WTC11 (cell line): ENCODE measurements at regions not wholly inside any gene's neighbourhood (a gene's known extent, or its start where the extent isn't known, plus 50 kb on each side); places are given as distances from the start of the nearest gene placed in this dataset.

ENCODE experiments used
- ATAC-seq: fragments of 200-7000 bp; cut with Tn5 transposase; 2 replicates; pipeline ENCODE4 v1.10.0; 2021; ENCODE audit warnings: mild to moderate bottlenecking, moderate library complexity
- CTCF ChIA-PET: fragments of 300-600 bp; sonication (Branson Sonifier 250); formaldehyde crosslinking; loops from one replicate; lab custom pipeline; 2021; ENCODE audit warnings: antibody characterized with exemption; lab: Charles Lee
- POLR2A ChIA-PET: fragments of 350-600 bp; sonication (Branson Sonifier 250); formaldehyde crosslinking; loops from one replicate; lab custom pipeline; 2021; ENCODE audit warnings: antibody characterized with exemption; lab: Charles Lee
- DNase-seq: peaks from one replicate; pipeline ENCODE4 v3.0.0; 2021; ENCODE audit warnings: low spot score
- H3K27ac Mint-ChIP-seq: 2 replicates; pipeline ENCODE4 v1.8.0; 2021; ENCODE audit warnings: mixed read lengths
- H3K27me3 Mint-ChIP-seq: 2 replicates; pipeline ENCODE4 v1.8.0; 2021; ENCODE audit warnings: low read depth, mild to moderate bottlenecking, moderate library complexity, mixed read lengths
- H3K36me3 Mint-ChIP-seq: 2 replicates; pipeline ENCODE4 v1.8.0; 2021; ENCODE audit warnings: mixed read lengths
- H3K4me1 Mint-ChIP-seq: 2 replicates; pipeline ENCODE4 v1.8.0; 2022; ENCODE audit warnings: mixed read lengths
- H3K4me3 Mint-ChIP-seq: 2 replicates; pipeline ENCODE4 v1.8.0; 2021; ENCODE audit warnings: mild to moderate bottlenecking, moderate library complexity, mixed read lengths
- H3K9me3 Mint-ChIP-seq: 2 replicates; pipeline ENCODE4 v1.8.0; 2021; ENCODE audit warnings: mixed read lengths
- CBFB ChIP-seq: sonication (generic); formaldehyde crosslinking; IDR thresholded peaks from 2 replicates; pipeline ENCODE4 v1.8.1; 2022; ENCODE audit warnings: mild to moderate bottlenecking, low read depth, missing genetic modification reagents
- CREB1 ChIP-seq: sonication (generic); formaldehyde crosslinking; IDR thresholded peaks from 2 replicates; pipeline ENCODE4 v1.8.0; 2023; ENCODE audit warnings: mild to moderate bottlenecking, missing genetic modification reagents
- ETV6 ChIP-seq: sonication (generic); formaldehyde crosslinking; IDR thresholded peaks from 2 replicates; pipeline ENCODE4 v1.8.1; 2022; ENCODE audit warnings: mild to moderate bottlenecking, missing genetic modification reagents
- GRHL2 ChIP-seq: fragments of 250-450 bp; sonication (Bioruptor Pico); IDR thresholded peaks from 2 replicates; pipeline ENCODE4 v1.8.0; 2022; ENCODE audit warnings: mild to moderate bottlenecking, moderate library complexity; ENCODE audit not compliant: insufficient replicate concordance, severe bottlenecking
- JAZF1 ChIP-seq: fragments of 250-450 bp; sonication (Bioruptor Pico); IDR thresholded peaks from 2 replicates; pipeline ENCODE4 v1.9.0; 2021; ENCODE audit warnings: moderate library complexity, mild to moderate bottlenecking, inconsistent platforms
- JUN ChIP-seq: sonication (generic); formaldehyde crosslinking; IDR thresholded peaks from 2 replicates; pipeline ENCODE4 v1.8.0; 2023; ENCODE audit warnings: mild to moderate bottlenecking, missing genetic modification reagents
- MXD4 ChIP-seq: fragments of 250-450 bp; sonication (Bioruptor Pico); IDR thresholded peaks from 2 replicates; pipeline ENCODE4 v1.8.0; 2021; ENCODE audit warnings: mild to moderate bottlenecking, moderate library complexity, borderline replicate concordance
- NFATC4 ChIP-seq: fragments of 250-450 bp; sonication (Bioruptor Pico); IDR thresholded peaks from 2 replicates; pipeline ENCODE4 v1.9.0; 2021; ENCODE audit warnings: mild to moderate bottlenecking
- NFYB ChIP-seq: sonication (generic); formaldehyde crosslinking; conservative IDR thresholded peaks from 2 replicates; pipeline ENCODE4 v1.8.0; 2022; ENCODE audit warnings: low read depth, missing genetic modification reagents
- TEAD4 ChIP-seq: sonication (generic); formaldehyde crosslinking; IDR thresholded peaks from 2 replicates; pipeline ENCODE4 v1.8.0; 2022; ENCODE audit warnings: mild to moderate bottlenecking, missing genetic modification reagents
- ZNF121 ChIP-seq: sonication (generic); formaldehyde crosslinking; IDR thresholded peaks from 2 replicates; pipeline ENCODE4 v1.8.0; 2023; ENCODE audit warnings: missing genetic modification reagents
- ZNF232 ChIP-seq: sonication (generic); formaldehyde crosslinking; IDR thresholded peaks from 2 replicates; pipeline ENCODE4 v1.8.0; 2022; ENCODE audit warnings: mild to moderate bottlenecking, missing genetic modification reagents
- ZNF263 ChIP-seq: sonication (generic); formaldehyde crosslinking; IDR thresholded peaks from 2 replicates; pipeline ENCODE4 v1.8.1; 2022; ENCODE audit warnings: low read depth, mild to moderate bottlenecking, moderate library complexity, missing genetic modification reagents
- ZNF396 ChIP-seq: fragments of 250-450 bp; sonication (Bioruptor Pico); IDR thresholded peaks from 2 replicates; pipeline ENCODE4 v1.8.0; 2021; ENCODE audit warnings: mild to moderate bottlenecking, moderate library complexity, borderline replicate concordance
- ZNF423 ChIP-seq: fragments of 250-450 bp; sonication (Bioruptor Pico); IDR thresholded peaks from 2 replicates; pipeline ENCODE4 v2.1.2; 2022; ENCODE audit warnings: mild to moderate bottlenecking, moderate library complexity
- TF ChIP-seq, protein P1 (sequence below): sonication (generic); formaldehyde crosslinking; IDR thresholded peaks from 2 replicates; pipeline ENCODE4 v1.8.1; 2023; ENCODE audit warnings: mild to moderate bottlenecking, missing genetic modification reagents, borderline replicate concordance
- TF ChIP-seq, protein P2 (sequence below): sonication (generic); formaldehyde crosslinking; IDR thresholded peaks from 2 replicates; pipeline ENCODE4 v1.8.0; 2022; ENCODE audit warnings: mild to moderate bottlenecking, missing genetic modification reagents
- TF ChIP-seq, protein P3 (sequence below): fragments of 250-450 bp; sonication (Bioruptor Pico); IDR thresholded peaks from 2 replicates; pipeline ENCODE4 v1.8.0; 2021; ENCODE audit warnings: mild to moderate bottlenecking
- TF ChIP-seq, protein P4 (sequence below): sonication (generic); formaldehyde crosslinking; IDR thresholded peaks from 2 replicates; pipeline ENCODE4 v1.8.1; 2022; ENCODE audit warnings: low read depth, mild to moderate bottlenecking, moderate library complexity, missing genetic modification reagents, borderline replicate concordance
- TF ChIP-seq, protein P5 (sequence below): fragments of 250-450 bp; sonication (Bioruptor Pico); IDR thresholded peaks from 2 replicates; pipeline ENCODE4 v1.9.0; 2021; ENCODE audit warnings: mild to moderate bottlenecking

DNA sequence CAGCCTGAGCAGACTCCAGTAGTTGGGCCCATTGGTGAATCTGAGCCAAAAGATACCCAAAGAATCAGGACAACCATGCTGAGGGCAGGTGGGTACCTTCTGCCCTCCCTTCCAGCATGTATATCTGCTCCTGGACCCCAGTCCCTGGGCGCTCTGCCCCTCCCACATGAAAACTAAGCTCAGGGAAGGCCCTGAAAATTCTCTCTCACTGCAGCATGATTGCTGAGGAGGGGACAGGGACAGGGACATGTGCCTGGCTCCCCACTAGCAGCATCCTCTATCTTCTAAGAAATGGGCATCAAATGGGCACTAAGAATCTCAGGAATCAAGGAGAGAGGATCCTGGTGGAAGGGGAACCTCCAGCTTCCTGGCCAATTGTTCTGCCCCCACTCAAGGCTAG lies 446.0 kb downstream of the MATN1 start:
- no peaks in the 10 kb centered on the region for H3K36me3 Mint-ChIP-seq
- H3K27me3 Mint-ChIP-seq, result no peaks in the 10 kb centered on the region; the same call in 1 of the 2 replicates
- DNase-seq (no peak), ATAC-seq (no peak)
- H3K4me1 Mint-ChIP-seq, result no peaks in the 10 kb centered on the region
- H3K27ac Mint-ChIP-seq, result no peak overlapping the region
- H3K4me3 Mint-ChIP-seq, result no peak overlapping the region
- no peaks in the 10 kb centered on the region for H3K9me3 Mint-ChIP-seq
- POLR2A ChIA-PET, result no interaction called here
- CTCF ChIA-PET, result interaction anchor here (0.8 to 2.7 kb wide), 2 partner anchors 103 to 166 kb away, joined by 3 to 6 read pairs; no protein-coding TSS in a partner anchor
- TF ChIP-seq NFYB (CRISPR knock-in tag), result no peak
- no peak for TF ChIP-seq CBFB (CRISPR knock-in tag)
- TF ChIP-seq, protein P1, sequence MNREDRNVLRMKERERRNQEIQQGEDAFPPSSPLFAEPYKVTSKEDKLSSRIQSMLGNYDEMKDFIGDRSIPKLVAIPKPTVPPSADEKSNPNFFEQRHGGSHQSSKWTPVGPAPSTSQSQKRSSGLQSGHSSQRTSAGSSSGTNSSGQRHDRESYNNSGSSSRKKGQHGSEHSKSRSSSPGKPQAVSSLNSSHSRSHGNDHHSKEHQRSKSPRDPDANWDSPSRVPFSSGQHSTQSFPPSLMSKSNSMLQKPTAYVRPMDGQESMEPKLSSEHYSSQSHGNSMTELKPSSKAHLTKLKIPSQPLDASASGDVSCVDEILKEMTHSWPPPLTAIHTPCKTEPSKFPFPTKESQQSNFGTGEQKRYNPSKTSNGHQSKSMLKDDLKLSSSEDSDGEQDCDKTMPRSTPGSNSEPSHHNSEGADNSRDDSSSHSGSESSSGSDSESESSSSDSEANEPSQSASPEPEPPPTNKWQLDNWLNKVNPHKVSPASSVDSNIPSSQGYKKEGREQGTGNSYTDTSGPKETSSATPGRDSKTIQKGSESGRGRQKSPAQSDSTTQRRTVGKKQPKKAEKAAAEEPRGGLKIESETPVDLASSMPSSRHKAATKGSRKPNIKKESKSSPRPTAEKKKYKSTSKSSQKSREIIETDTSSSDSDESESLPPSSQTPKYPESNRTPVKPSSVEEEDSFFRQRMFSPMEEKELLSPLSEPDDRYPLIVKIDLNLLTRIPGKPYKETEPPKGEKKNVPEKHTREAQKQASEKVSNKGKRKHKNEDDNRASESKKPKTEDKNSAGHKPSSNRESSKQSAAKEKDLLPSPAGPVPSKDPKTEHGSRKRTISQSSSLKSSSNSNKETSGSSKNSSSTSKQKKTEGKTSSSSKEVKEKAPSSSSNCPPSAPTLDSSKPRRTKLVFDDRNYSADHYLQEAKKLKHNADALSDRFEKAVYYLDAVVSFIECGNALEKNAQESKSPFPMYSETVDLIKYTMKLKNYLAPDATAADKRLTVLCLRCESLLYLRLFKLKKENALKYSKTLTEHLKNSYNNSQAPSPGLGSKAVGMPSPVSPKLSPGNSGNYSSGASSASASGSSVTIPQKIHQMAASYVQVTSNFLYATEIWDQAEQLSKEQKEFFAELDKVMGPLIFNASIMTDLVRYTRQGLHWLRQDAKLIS, result no peak
- TF ChIP-seq ETV6 (CRISPR knock-in tag), result no peak
- TF ChIP-seq, protein P2, sequence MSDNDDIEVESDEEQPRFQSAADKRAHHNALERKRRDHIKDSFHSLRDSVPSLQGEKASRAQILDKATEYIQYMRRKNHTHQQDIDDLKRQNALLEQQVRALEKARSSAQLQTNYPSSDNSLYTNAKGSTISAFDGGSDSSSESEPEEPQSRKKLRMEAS (CRISPR knock-in tag), result no peak
- no peak for TF ChIP-seq JUN (CRISPR knock-in tag)
- TF ChIP-seq, protein P3, sequence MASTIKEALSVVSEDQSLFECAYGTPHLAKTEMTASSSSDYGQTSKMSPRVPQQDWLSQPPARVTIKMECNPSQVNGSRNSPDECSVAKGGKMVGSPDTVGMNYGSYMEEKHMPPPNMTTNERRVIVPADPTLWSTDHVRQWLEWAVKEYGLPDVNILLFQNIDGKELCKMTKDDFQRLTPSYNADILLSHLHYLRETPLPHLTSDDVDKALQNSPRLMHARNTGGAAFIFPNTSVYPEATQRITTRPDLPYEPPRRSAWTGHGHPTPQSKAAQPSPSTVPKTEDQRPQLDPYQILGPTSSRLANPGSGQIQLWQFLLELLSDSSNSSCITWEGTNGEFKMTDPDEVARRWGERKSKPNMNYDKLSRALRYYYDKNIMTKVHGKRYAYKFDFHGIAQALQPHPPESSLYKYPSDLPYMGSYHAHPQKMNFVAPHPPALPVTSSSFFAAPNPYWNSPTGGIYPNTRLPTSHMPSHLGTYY (CRISPR knock-in tag), result no peak
- TF ChIP-seq ZNF232, result no peak
- no peak for TF ChIP-seq GRHL2 (CRISPR knock-in tag)
- TF ChIP-seq JAZF1, result no peak
- TF ChIP-seq ZNF423 (CRISPR knock-in tag), result no peak
- TF ChIP-seq, protein P4, sequence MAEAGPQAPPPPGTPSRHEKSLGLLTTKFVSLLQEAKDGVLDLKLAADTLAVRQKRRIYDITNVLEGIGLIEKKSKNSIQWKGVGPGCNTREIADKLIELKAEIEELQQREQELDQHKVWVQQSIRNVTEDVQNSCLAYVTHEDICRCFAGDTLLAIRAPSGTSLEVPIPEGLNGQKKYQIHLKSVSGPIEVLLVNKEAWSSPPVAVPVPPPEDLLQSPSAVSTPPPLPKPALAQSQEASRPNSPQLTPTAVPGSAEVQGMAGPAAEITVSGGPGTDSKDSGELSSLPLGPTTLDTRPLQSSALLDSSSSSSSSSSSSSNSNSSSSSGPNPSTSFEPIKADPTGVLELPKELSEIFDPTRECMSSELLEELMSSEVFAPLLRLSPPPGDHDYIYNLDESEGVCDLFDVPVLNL (CRISPR knock-in tag), result no peak
- TF ChIP-seq ZNF263 (CRISPR knock-in tag), result no peak
- no peak for TF ChIP-seq ZNF396 (CRISPR knock-in tag)
- no peak for TF ChIP-seq TEAD4 (CRISPR knock-in tag)
- no peak for TF ChIP-seq NFATC4 (CRISPR knock-in tag)
- TF ChIP-seq CREB1, result no peak
- TF ChIP-seq ZNF121, result no peak
- TF ChIP-seq MXD4 (CRISPR knock-in tag), result no peak
- TF ChIP-seq, protein P5, sequence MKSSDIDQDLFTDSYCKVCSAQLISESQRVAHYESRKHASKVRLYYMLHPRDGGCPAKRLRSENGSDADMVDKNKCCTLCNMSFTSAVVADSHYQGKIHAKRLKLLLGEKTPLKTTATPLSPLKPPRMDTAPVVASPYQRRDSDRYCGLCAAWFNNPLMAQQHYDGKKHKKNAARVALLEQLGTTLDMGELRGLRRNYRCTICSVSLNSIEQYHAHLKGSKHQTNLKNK (CRISPR knock-in tag), result no peak
